ENCODE measurements at regions not wholly inside any gene's neighbourhood (a gene's known extent, or its start where the extent isn't known, plus 50 kb on each side); places are given as distances from the start of the nearest gene placed in this dataset.

DNA sequence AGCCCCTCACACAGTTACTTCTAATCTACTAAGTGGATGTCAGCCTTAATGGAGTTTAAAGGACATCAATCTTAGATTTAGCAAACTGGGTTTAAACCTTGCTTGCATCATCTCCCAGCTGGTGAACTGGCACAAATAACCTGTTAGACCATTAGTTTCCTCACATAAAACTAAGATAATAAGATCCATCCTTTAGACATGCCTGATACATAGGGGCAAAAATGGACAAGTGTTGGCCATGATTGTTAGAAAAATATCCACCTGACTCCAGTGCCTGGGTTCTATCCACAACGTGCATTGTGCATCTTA, 439.1 kb downstream of the TNS3 start:
- H3K36me3 ChIP-seq (ENCODE audit: insufficient read depth, low read length) = peaks cover 51% of the 10 kb centered on the region
- H2AFZ ChIP-seq (ENCODE audit: low read length) = no peak overlapping the region
- no peak overlapping the region for H3K27ac ChIP-seq (ENCODE audit: low read depth, low read length, poor library complexity, severe bottlenecking)
- no peaks in the 10 kb centered on the region for H3K9me2 ChIP-seq (ENCODE audit: insufficient read depth, low read length)
- peaks cover 13% of the 10 kb centered on the region; the same call in 1 of the 2 replicates for H3K9me3 ChIP-seq (ENCODE audit: low read length)
- no TSS peak for BruUV-seq (replicated peaks)
- no peak for DNase-seq (ENCODE audit: low spot score)
- no peaks in the 10 kb centered on the region for H4K20me1 ChIP-seq (ENCODE audit: insufficient read depth, low read length)
- ChIA-PET CTCF (ENCODE audit: unreplicated experiment) (no interaction called here), POLR2A (no interaction called here)
- TF ChIP-seq, protein P1, sequence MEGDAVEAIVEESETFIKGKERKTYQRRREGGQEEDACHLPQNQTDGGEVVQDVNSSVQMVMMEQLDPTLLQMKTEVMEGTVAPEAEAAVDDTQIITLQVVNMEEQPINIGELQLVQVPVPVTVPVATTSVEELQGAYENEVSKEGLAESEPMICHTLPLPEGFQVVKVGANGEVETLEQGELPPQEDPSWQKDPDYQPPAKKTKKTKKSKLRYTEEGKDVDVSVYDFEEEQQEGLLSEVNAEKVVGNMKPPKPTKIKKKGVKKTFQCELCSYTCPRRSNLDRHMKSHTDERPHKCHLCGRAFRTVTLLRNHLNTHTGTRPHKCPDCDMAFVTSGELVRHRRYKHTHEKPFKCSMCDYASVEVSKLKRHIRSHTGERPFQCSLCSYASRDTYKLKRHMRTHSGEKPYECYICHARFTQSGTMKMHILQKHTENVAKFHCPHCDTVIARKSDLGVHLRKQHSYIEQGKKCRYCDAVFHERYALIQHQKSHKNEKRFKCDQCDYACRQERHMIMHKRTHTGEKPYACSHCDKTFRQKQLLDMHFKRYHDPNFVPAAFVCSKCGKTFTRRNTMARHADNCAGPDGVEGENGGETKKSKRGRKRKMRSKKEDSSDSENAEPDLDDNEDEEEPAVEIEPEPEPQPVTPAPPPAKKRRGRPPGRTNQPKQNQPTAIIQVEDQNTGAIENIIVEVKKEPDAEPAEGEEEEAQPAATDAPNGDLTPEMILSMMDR (conservative IDR thresholded peaks at IDR 0.05; ENCODE audit: low read length) = no peak
- TF ChIP-seq EZH2phosphoT487 (IDR thresholded peaks at IDR 0.05; ENCODE audit: borderline replicate concordance, low read depth, low read length) = no peak
- H3K4me2 ChIP-seq (ENCODE audit: low read length) = no peak overlapping the region
- peaks cover 9% of the 10 kb centered on the region; the same call in 1 of the 2 replicates for H3K79me2 ChIP-seq (ENCODE audit: insufficient read depth, low read depth, low read length)
- peaks cover 76% of the 10 kb centered on the region for H3K4me1 ChIP-seq (ENCODE audit: insufficient read depth, low read length, poor library complexity, severe bottlenecking)
- no peak overlapping the region for H3K4me3 ChIP-seq (ENCODE audit: low read depth, low read length, poor library complexity, severe bottlenecking)
- intact Hi-C loops (cut with micrococcal nuclease; ENCODE audit: unreplicated experiment) = no loop called here

DNA sequence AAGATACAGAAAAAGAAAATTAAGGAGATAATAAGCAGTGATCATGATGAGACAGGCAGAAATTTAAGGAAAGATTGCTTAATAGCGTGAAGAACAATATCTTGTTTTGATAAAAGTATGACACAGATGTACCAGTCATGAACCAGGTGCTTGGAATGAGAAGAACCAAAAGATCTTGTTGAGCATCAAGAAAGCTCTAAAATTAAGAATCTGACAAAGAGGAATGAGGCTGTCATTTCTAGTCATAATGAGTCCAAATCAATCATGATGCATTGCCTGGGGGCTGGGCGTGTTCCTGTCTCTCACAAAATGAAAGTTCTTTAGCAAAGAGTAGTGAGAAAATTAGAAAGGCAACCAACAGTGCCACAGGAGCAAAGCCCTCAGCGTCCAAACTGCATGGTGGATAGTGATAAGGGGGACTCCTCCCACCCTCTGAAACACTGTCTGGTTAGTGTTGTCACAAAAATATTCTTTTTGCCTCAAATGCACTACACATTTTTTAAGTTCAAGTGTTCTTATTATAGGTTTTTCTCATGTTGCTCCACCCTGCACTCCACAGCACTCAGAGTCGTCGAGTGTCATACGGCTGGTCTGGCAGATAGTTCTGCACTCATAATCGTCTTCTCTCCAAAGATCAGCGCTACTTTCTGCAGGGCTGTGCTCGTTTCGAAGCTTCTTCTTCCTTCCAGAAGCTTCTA, 439.6 kb downstream of the TNS3 start:
- H3K4me1 ChIP-seq (ENCODE audit: insufficient read depth, low read length, poor library complexity, severe bottlenecking) = peaks cover 71% of the 10 kb centered on the region
- no peak overlapping the region for H2AFZ ChIP-seq (ENCODE audit: low read length)
- no TSS peak for BruUV-seq (replicated peaks)
- peaks cover 49% of the 10 kb centered on the region for H3K36me3 ChIP-seq (ENCODE audit: insufficient read depth, low read length)
- no peak overlapping the region; the same call in 1 of the 2 replicates for H3K4me2 ChIP-seq (ENCODE audit: low read length)
- no peak overlapping the region for H3K4me3 ChIP-seq (ENCODE audit: low read depth, low read length, poor library complexity, severe bottlenecking)
- TF ChIP-seq, protein P1 (conservative IDR thresholded peaks at IDR 0.05; ENCODE audit: low read length) = no peak
- TF ChIP-seq EZH2phosphoT487 (IDR thresholded peaks at IDR 0.05; ENCODE audit: borderline replicate concordance, low read depth, low read length) = no peak
- no peaks in the 10 kb centered on the region for H4K20me1 ChIP-seq (ENCODE audit: insufficient read depth, low read length)
- ChIA-PET POLR2A (no interaction called here), CTCF (ENCODE audit: unreplicated experiment) (no interaction called here)
- DNase-seq (ENCODE audit: low spot score) = no peak
- H3K9me3 ChIP-seq (ENCODE audit: low read length) = peaks cover 13% of the 10 kb centered on the region; the same call in 1 of the 2 replicates
- no peaks in the 10 kb centered on the region for H3K9me2 ChIP-seq (ENCODE audit: insufficient read depth, low read length)
- peaks cover 8% of the 10 kb centered on the region; the same call in 1 of the 2 replicates for H3K79me2 ChIP-seq (ENCODE audit: insufficient read depth, low read depth, low read length)
- intact Hi-C loops (cut with micrococcal nuclease; ENCODE audit: unreplicated experiment) = no loop called here
- no peak overlapping the region for H3K27ac ChIP-seq (ENCODE audit: low read depth, low read length, poor library complexity, severe bottlenecking)

DNA sequence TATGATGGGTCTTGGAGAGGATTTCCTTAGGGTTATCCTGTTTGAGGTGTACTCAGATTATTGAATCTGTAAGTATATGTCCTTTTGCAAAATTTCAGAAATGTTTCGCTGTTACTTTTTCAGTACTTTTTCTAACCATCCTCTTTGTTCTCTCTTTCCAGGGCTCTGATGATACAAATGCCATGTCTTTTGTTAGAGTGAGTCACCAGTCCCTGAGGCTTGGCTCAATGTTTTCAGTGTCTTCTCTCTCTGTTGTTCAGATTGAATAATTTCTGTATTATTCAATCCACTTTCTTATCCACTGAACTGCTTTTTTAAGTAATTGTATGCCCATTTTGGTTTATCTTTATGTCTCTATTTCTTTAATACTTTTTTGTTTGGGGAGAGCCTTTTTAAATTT, 449.4 kb downstream of the TNS3 start:
- no peak overlapping the region for H3K4me3 ChIP-seq (ENCODE audit: low read depth, low read length, poor library complexity, severe bottlenecking)
- no peaks in the 10 kb centered on the region for H3K4me1 ChIP-seq (ENCODE audit: insufficient read depth, low read length, poor library complexity, severe bottlenecking)
- ChIA-PET CTCF (ENCODE audit: unreplicated experiment) (no interaction called here), POLR2A (no interaction called here)
- H4K20me1 ChIP-seq (ENCODE audit: insufficient read depth, low read length) = no peaks in the 10 kb centered on the region
- BruUV-seq (replicated peaks) = no TSS peak
- 0 out of 2 replicates have a peak, but pooled peaks cover 6% of the 10 kb centered on the region for H3K9me2 ChIP-seq (ENCODE audit: insufficient read depth, low read length)
- no peak for DNase-seq (ENCODE audit: low spot score)
- no peak for TF ChIP-seq EZH2phosphoT487 (IDR thresholded peaks at IDR 0.05; ENCODE audit: borderline replicate concordance, low read depth, low read length)
- TF ChIP-seq, protein P1 (conservative IDR thresholded peaks at IDR 0.05; ENCODE audit: low read length) = no peak
- intact Hi-C loops (cut with micrococcal nuclease; ENCODE audit: unreplicated experiment) = no loop called here
- no peak overlapping the region for H3K4me2 ChIP-seq (ENCODE audit: low read length)
- no peaks in the 10 kb centered on the region for H3K9me3 ChIP-seq (ENCODE audit: low read length)
- H2AFZ ChIP-seq (ENCODE audit: low read length) = no peak overlapping the region
- H3K27ac ChIP-seq (ENCODE audit: low read depth, low read length, poor library complexity, severe bottlenecking) = no peak overlapping the region
- peaks cover 9% of the 10 kb centered on the region; the same call in 1 of the 2 replicates for H3K79me2 ChIP-seq (ENCODE audit: insufficient read depth, low read depth, low read length)
- H3K36me3 ChIP-seq (ENCODE audit: insufficient read depth, low read length) = peaks cover 4% of the 10 kb centered on the region; the same call in 1 of the 2 replicates
